C1 segment of cervical spinal cord (tissue), 14 donors: ENCODE measurements at regions not wholly inside any gene's neighbourhood (a gene's known extent, or its start where the extent isn't known, plus 50 kb on each side); places are given as distances from the start of the nearest gene placed in this dataset.
"Not testable (repeated sequence)": the region's sequence is repeated elsewhere in the genome, so short reads cannot be mapped to it uniquely, and the experiment has no call there.

Experiments
- DNase-seq, 14 donors: peaks; one replicate each; lab custom pipeline; 2025; lab: John Stamatoyannopoulos, UW

- DNase-seq = not testable (repeated sequence)
Measured at GRCh38 chr6:144532238-144532637, 247.1 kb downstream of the UTRN start.

- DNase-seq = no peak
Measured at GRCh38 chr6:144534180-144534579, 249.0 kb downstream of the UTRN start.

GRCh38 chr6:144535630-144536029 is 250.5 kb downstream of the UTRN start:
- DNase-seq = no peak

- no peak for DNase-seq
Measured at GRCh38 chr6:144536079-144536478, 250.9 kb downstream of the UTRN start.

GRCh38 chr6:144543006-144543871 is 258.1 kb downstream of the UTRN start:
- DNase-seq = no peak

- no peak for DNase-seq
Measured at GRCh38 chr6:144544266-144544830, 259.2 kb downstream of the UTRN start.

- no peak for DNase-seq
Measured at GRCh38 chr6:144546807-144547206, 261.7 kb downstream of the UTRN start.

GRCh38 chr6:144547409-144547808 is 262.3 kb downstream of the UTRN start:
- no peak for DNase-seq

- DNase-seq = no peak
Measured at GRCh38 chr6:144548536-144548935, 263.4 kb downstream of the UTRN start.

GRCh38 chr6:144549837-144550747 is 265.0 kb downstream of the UTRN start:
- DNase-seq = no peak

- DNase-seq = no peak
Measured at GRCh38 chr6:144551339-144551738, 266.2 kb downstream of the UTRN start.

GRCh38 chr6:144555066-144555465 is 269.9 kb downstream of the UTRN start:
- no peak for DNase-seq

- DNase-seq = no peak
Measured at GRCh38 chr6:144559865-144560593, 274.9 kb downstream of the UTRN start.

- DNase-seq = no peak
Measured at GRCh38 chr6:144561455-144562043, 276.4 kb downstream of the UTRN start.

- no peak for DNase-seq
Measured at GRCh38 chr6:144564202-144564601, 279.1 kb downstream of the UTRN start.

GRCh38 chr6:144566868-144567615 is 281.9 kb downstream of the UTRN start:
- no peak for DNase-seq

- DNase-seq = no peak
Measured at GRCh38 chr6:144568241-144568640, 283.1 kb downstream of the UTRN start.

- DNase-seq = not testable (repeated sequence)
Measured at GRCh38 chr6:144572541-144572940, 287.4 kb downstream of the UTRN start.

GRCh38 chr6:144574796-144575195 is 289.7 kb downstream of the UTRN start:
- no peak for DNase-seq

GRCh38 chr6:144575327-144575726 is 290.2 kb downstream of the UTRN start:
- DNase-seq = no peak
